WERI-Rb-1 (cell line): ENCODE measurements at regions not wholly inside any gene's neighbourhood (a gene's known extent, or its start where the extent isn't known, plus 50 kb on each side); places are given as distances from the start of the nearest gene placed in this dataset.

Source experiments
- DNase-seq: peaks from one replicate; pipeline ENCODE4 v3.0.0-alpha.2; 2020
- H3K27ac ChIP-seq: fragments of 250-450 bp; sonication (Bioruptor Pico); 2 replicates; pipeline ENCODE4 v1.5.1; 2020; ENCODE audit warnings: mild to moderate bottlenecking, moderate library complexity
- H3K27me3 ChIP-seq: fragments of 250-450 bp; sonication (Bioruptor Pico); 2 replicates; pipeline ENCODE4 v1.5.1; 2021; ENCODE audit warnings: mild to moderate bottlenecking, low read depth, moderate library complexity; ENCODE audit not compliant: insufficient read depth, severe bottlenecking
- H3K36me3 ChIP-seq: fragments of 250-450 bp; sonication (Bioruptor Pico); 2 replicates; pipeline ENCODE4 v1.5.1; 2020; ENCODE audit warnings: mild to moderate bottlenecking, moderate library complexity
- H3K4me3 ChIP-seq: 2 replicates; pipeline ENCODE4 v1.5.1; 2011; ENCODE audit warnings: low read depth, mild to moderate bottlenecking, control low read depth, low read length
- H3K9me3 ChIP-seq: fragments of 250-450 bp; sonication (Bioruptor Pico); 2 replicates; pipeline ENCODE4 v1.5.1; 2021; ENCODE audit warnings: mild to moderate bottlenecking, moderate library complexity; ENCODE audit not compliant: severe bottlenecking
- TF ChIP-seq, protein P1 (sequence below): IDR thresholded peaks from 2 replicates; pipeline ENCODE4 v1.5.1; 2011; ENCODE audit warnings: low read depth, mild to moderate bottlenecking, control low read depth, inconsistent platforms, low read length

DNA sequence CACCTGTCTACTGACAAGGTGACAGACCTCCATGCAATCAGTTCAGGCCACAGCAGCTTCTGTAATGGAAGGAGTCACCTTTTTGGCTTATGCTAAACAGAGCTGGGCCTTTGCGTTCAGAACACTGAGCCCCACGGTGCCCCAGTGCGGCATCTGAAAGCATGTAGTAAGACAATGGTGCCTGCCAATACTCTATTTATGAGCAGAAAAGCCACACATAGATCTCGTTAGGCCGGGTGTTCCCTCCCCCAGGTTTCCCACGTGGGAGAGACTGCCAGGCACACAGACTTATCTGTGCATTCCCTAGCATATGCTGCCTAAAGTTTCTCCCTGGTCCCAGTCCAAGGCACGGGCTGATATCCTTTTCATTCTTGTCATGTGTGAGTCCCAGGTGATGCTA is 150.9 kb downstream of the ACTR3 start:
- Histone ChIP-seq H3K36me3 (no peaks in the 10 kb centered on the region), H3K4me3 (no peak overlapping the region), H3K27me3 (no peaks in the 10 kb centered on the region), H3K9me3 (no peaks in the 10 kb centered on the region), H3K27ac (no peak overlapping the region)
- TF ChIP-seq, protein P1, sequence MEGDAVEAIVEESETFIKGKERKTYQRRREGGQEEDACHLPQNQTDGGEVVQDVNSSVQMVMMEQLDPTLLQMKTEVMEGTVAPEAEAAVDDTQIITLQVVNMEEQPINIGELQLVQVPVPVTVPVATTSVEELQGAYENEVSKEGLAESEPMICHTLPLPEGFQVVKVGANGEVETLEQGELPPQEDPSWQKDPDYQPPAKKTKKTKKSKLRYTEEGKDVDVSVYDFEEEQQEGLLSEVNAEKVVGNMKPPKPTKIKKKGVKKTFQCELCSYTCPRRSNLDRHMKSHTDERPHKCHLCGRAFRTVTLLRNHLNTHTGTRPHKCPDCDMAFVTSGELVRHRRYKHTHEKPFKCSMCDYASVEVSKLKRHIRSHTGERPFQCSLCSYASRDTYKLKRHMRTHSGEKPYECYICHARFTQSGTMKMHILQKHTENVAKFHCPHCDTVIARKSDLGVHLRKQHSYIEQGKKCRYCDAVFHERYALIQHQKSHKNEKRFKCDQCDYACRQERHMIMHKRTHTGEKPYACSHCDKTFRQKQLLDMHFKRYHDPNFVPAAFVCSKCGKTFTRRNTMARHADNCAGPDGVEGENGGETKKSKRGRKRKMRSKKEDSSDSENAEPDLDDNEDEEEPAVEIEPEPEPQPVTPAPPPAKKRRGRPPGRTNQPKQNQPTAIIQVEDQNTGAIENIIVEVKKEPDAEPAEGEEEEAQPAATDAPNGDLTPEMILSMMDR = no peak
- no peak for DNase-seq

DNA sequence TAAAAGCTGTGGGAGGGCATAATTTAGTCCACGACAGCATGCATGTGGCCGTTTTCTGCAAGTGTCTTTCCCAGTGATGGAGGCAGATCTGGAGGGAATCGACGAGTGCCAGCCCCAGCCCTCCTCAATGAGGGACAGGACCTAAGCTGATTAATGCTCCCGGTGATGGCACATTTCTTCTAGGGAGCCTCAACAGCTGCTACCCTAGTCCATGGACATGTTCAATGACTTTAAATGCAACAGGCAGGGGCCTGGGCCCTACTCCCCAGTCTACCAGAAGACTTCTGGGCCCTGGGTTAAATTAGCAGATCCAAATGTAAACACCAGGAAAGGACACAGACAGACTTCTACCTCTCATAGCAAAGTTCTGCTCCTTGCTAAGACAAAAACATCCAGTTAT is 155.1 kb downstream of the ACTR3 start:
- TF ChIP-seq, protein P1 = no peak
- H3K36me3 ChIP-seq = no peaks in the 10 kb centered on the region
- no peak overlapping the region for H3K4me3 ChIP-seq
- DNase-seq = peak; percentile 27
- no peak overlapping the region for H3K27ac ChIP-seq
- H3K27me3 ChIP-seq = no peaks in the 10 kb centered on the region
- no peaks in the 10 kb centered on the region for H3K9me3 ChIP-seq

DNA sequence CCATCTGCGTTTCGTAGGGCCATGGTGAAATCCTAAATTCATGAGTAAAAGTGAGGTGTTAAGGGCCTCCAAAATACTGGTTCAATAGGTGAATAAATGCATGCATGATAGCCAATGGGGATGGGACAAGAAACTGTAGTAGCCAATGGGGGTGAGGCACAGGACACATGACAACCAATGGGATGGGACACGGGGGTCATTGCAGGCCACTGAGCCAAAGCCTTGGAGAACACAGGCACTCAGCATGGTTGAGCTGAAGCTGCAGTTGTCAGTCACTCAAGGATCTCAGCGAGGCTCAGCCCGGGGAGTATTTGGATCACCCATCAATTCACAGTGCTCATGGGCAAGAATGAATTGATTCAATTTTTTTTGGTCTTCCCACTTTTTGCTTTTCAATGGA is 156.5 kb downstream of the ACTR3 start:
- H3K36me3 ChIP-seq = no peaks in the 10 kb centered on the region
- TF ChIP-seq, protein P1 = no peak
- H3K27ac ChIP-seq = no peak overlapping the region
- no peak for DNase-seq
- H3K4me3 ChIP-seq = no peak overlapping the region
- no peaks in the 10 kb centered on the region for H3K9me3 ChIP-seq
- no peaks in the 10 kb centered on the region for H3K27me3 ChIP-seq

DNA sequence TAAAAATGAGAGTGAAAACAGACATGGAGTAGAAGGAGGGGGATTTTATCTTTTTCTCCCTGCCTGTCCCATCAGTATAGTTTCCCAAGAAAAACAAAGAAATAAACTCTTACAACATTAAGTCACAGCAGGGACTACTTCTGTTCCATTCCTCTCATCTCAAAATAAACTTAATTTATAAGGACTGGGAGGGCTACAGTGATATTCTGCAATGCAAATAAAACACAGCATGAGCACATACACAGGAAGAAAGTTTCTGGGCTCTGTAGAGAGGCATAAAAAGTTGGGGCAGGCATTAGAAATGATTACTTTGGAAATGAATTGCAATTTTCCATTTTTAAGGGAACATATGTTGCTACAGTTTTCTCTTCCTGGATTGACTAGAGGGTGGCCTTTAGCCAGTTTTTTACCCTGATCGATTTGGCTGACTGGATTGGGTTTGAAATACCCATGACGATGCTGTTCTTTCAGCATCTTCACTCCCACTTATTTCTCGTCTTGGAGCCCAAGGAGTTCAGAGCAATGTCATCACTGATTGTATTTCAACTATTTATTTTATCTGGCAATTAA is 157.1 kb downstream of the ACTR3 start:
- H3K36me3 ChIP-seq = no peaks in the 10 kb centered on the region
- TF ChIP-seq, protein P1 = no peak
- H3K27me3 ChIP-seq = no peaks in the 10 kb centered on the region
- H3K9me3 ChIP-seq = no peaks in the 10 kb centered on the region
- H3K4me3 ChIP-seq = no peak overlapping the region
- no peak for DNase-seq
- no peak overlapping the region for H3K27ac ChIP-seq

DNA sequence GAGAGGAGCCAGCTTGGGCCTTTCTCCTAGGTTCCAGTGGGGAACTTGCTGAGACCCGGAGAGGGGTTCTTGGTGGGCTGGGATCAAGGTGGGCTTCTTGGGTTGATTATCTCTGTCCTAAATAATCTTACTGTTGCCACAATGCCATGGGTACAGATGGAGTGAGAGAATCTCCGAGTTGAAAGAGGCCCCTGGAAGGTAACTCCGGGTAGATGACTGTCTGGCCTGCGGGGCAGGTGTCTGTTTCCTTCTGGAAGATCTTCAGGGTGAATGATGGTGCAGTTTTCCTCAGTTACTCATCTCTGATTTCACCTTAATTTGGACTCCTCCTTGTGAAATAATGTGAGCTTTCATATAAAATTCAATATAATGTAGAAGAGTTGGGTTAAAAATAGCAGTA is 159.4 kb downstream of the ACTR3 start:
- no peaks in the 10 kb centered on the region for H3K36me3 ChIP-seq
- no peak for DNase-seq
- no peaks in the 10 kb centered on the region for H3K27me3 ChIP-seq
- H3K27ac ChIP-seq = no peak overlapping the region
- H3K4me3 ChIP-seq = no peak overlapping the region
- H3K9me3 ChIP-seq = no peaks in the 10 kb centered on the region
- TF ChIP-seq, protein P1 = no peak

DNA sequence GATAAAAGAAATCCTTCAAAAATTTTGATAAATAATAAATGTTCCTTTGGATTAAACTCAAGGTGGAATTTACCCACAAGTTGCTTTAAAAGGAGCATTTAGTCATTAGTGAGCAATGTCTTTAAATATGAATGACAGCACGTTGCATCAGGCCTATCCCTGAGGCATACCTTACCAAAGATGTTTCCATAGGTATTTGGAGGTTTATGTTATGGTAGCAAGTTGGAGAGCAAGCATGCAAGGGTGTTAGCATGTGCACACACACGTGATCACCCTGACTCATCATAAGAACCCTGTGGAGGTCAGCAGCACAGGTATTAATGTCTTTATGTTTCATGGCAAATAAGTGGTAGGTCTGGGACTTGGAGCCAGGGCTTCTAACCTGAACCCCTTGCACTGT is 159.9 kb downstream of the ACTR3 start:
- TF ChIP-seq, protein P1 = no peak
- DNase-seq = no peak

More for the DNA sequence above, 159.9 kb downstream of the ACTR3 start:
- H3K4me3 ChIP-seq = no peak overlapping the region
- no peaks in the 10 kb centered on the region for H3K9me3 ChIP-seq
- H3K27me3 ChIP-seq = no peaks in the 10 kb centered on the region
- H3K36me3 ChIP-seq = no peaks in the 10 kb centered on the region
- no peak overlapping the region for H3K27ac ChIP-seq
